Neural crest cell (in vitro differentiated cells): ENCODE measurements at regions not wholly inside any gene's neighbourhood (a gene's known extent, or its start where the extent isn't known, plus 50 kb on each side); places are given as distances from the start of the nearest gene placed in this dataset.

Experiments
- DNase-seq: peaks from one replicate; pipeline ENCODE4 v3.0.0; 2021; ENCODE audit warnings: low read depth, mixed read lengths, low spot score
- H3K27ac Mint-ChIP-seq: one replicate; pipeline ENCODE4 v1.8.0; 2021; ENCODE audit warnings: mild to moderate bottlenecking, mixed read lengths; ENCODE audit not compliant: unreplicated experiment
- H3K27me3 Mint-ChIP-seq: 2 replicates; pipeline ENCODE4 v1.8.0; 2021; ENCODE audit warnings: low read depth, mild to moderate bottlenecking, mixed read lengths
- H3K36me3 Mint-ChIP-seq: 2 replicates; pipeline ENCODE4 v1.8.0; 2021; ENCODE audit warnings: low read depth, mild to moderate bottlenecking, mixed read lengths
- H3K4me1 Mint-ChIP-seq: 2 replicates; pipeline ENCODE4 v1.8.0; 2021; ENCODE audit warnings: mixed read lengths
- H3K4me3 Mint-ChIP-seq: one replicate; pipeline ENCODE4 v1.8.0; 2021; ENCODE audit warnings: mild to moderate bottlenecking, mixed read lengths
- H3K9me3 Mint-ChIP-seq: 2 replicates; pipeline ENCODE4 v1.8.0; 2021; ENCODE audit warnings: mixed read lengths
- TF ChIP-seq, protein P1 (sequence below): fragments of 200-600 bp; sonication (generic); conservative IDR thresholded peaks from 2 replicates; pipeline ENCODE4 v1.5.0; 2021; ENCODE audit warnings: antibody characterized with exemption, mild to moderate bottlenecking

DNA sequence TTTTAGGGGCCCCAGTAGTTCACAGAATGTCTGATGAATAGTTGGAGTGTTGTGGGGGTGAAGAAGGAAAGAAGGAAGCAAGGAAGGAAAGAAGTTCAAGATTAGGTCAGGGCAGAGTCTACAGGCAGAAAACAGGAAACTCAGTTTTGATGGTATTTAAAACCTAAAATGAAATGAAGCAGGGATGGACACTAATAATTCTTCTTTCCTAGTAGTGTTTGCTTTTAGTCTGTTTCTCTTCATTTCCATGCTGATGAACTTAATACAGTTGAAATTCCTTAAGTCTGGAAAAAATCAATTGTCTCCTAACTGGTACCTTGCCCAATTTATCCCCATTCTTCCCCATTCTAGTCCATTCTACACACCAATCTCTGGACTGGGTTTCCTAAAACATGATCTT is 59.0 kb upstream of the GSAP start:
- TF ChIP-seq, protein P1, sequence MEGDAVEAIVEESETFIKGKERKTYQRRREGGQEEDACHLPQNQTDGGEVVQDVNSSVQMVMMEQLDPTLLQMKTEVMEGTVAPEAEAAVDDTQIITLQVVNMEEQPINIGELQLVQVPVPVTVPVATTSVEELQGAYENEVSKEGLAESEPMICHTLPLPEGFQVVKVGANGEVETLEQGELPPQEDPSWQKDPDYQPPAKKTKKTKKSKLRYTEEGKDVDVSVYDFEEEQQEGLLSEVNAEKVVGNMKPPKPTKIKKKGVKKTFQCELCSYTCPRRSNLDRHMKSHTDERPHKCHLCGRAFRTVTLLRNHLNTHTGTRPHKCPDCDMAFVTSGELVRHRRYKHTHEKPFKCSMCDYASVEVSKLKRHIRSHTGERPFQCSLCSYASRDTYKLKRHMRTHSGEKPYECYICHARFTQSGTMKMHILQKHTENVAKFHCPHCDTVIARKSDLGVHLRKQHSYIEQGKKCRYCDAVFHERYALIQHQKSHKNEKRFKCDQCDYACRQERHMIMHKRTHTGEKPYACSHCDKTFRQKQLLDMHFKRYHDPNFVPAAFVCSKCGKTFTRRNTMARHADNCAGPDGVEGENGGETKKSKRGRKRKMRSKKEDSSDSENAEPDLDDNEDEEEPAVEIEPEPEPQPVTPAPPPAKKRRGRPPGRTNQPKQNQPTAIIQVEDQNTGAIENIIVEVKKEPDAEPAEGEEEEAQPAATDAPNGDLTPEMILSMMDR = no peak
- Mint-ChIP-seq H3K27ac (no peak overlapping the region), H3K4me1 (peaks cover 13% of the 10 kb centered on the region), H3K4me3 (no peak overlapping the region), H3K9me3 (no peaks in the 10 kb centered on the region), H3K36me3 (no peaks in the 10 kb centered on the region), H3K27me3 (no peaks in the 10 kb centered on the region)
- DNase-seq = no peak

DNA sequence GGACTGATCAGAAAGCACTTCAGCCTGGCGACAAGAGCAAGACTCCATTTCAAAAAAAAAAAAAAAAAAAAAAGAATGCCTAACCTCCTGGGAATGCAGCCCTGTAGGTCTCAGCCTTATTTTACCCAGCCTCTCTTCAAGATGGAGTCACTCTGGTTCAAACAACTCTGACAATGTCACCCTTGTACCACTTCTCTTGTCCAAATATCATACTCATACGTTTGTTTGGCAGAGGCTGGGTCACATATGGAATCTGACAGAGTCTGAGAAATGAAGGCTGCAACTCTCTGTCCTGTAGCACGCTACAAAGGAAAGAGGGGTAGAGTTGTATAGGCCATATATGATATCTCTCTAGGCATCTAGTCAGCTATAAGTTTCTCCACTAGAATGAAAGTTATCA is 58.6 kb upstream of the GSAP start:
- Mint-ChIP-seq H3K27me3 (no peaks in the 10 kb centered on the region), H3K4me1 (peaks cover 13% of the 10 kb centered on the region), H3K27ac (no peak overlapping the region), H3K36me3 (no peaks in the 10 kb centered on the region), H3K4me3 (no peak overlapping the region), H3K9me3 (peaks cover 3% of the 10 kb centered on the region)
- TF ChIP-seq, protein P1 = no peak
- no peak for DNase-seq

DNA sequence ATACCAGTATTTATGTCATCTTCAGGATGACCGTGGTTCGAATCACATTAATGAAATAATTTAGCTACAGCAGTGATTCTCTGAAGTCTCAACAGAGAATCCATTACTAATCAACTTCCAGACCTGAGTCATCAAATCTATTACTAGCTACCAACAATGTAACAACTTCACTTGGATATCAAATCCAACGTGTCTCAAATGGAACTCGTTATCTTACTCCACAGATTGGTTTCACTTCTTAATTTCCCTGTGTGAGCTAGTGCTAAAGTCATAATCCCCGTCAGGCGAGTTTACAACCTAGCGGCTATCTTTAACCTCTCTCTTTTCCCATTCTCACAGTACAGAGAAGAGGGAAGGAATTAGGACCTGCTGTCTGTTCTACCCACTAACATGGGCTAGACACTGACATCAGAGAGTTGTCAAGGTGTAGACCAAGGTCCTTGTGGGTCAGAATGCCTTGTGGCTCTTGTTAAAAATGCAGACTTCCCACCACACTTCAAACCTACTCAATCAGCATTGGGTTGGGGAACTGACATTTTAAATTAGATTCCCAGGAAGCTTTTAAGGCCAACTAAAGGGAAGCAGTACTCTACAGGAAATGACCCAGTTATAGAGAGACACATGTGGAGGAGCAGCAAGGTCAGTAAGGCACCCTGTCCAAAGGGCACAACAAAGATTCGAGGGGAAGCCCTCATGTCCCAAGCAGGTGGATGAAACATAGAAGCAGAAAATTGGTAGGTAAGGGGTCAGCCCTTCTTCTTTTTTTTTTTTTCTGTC is 57.3 kb upstream of the GSAP start:
- Mint-ChIP-seq H3K4me1 (peaks cover 13% of the 10 kb centered on the region), H3K27me3 (no peaks in the 10 kb centered on the region), H3K36me3 (no peaks in the 10 kb centered on the region), H3K27ac (no peak overlapping the region), H3K4me3 (no peak overlapping the region), H3K9me3 (peaks cover 8% of the 10 kb centered on the region)
- TF ChIP-seq, protein P1 = no peak
- no peak for DNase-seq

- DNase-seq = no peak
- Mint-ChIP-seq H3K27me3 (no peaks in the 10 kb centered on the region), H3K27ac (no peak overlapping the region), H3K4me1 (peaks cover 1% of the 10 kb centered on the region), H3K4me3 (no peak overlapping the region), H3K36me3 (no peaks in the 10 kb centered on the region), H3K9me3 (peaks cover 8% of the 10 kb centered on the region)
- TF ChIP-seq, protein P1 = no peak
Observed at GRCh38 chr7:77469927-77470326, 53.8 kb upstream of the GSAP start.

GRCh38 chr7:77467408-77467807 is 51.3 kb upstream of the GSAP start:
- DNase-seq = no peak
- Mint-ChIP-seq H3K4me1 (no peaks in the 10 kb centered on the region), H3K4me3 (no peak overlapping the region), H3K27ac (no peak overlapping the region), H3K27me3 (no peaks in the 10 kb centered on the region), H3K9me3 (peaks cover 8% of the 10 kb centered on the region), H3K36me3 (no peaks in the 10 kb centered on the region)
- TF ChIP-seq, protein P1 = no peak
